NK-92 (cell line): ENCODE measurements at regions not wholly inside any gene's neighbourhood (a gene's known extent, or its start where the extent isn't known, plus 50 kb on each side); places are given as distances from the start of the nearest gene placed in this dataset.
"Not testable (repeated sequence)": the region's sequence is repeated elsewhere in the genome, so short reads cannot be mapped to it uniquely, and the experiment has no call there.

Source experiments
- DNase-seq: peaks from one replicate; lab custom pipeline; 2025; ENCODE audit not compliant: unreplicated experiment; lab: John Stamatoyannopoulos, UW

DNA sequence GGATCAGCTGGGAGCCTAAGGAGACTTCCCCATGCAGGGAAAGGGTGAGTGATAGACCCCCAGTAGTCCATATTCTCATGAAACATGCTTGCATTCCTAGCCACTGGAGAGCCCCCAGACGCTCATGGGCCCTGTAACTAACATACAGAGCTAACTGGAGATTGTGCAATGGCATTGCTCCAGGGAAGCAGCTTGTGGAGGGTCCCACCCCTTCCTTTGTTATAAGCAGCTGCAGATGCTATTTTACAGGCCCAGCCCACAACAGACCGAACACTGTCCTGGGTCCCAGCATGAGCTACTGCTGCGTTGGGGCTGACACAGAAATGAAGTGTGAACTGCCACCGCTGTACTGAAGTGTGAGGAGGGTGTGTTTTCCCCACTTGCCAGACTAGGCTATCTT is 1465.7 kb upstream of the DIAPH2 start:
- no peak for DNase-seq

DNA sequence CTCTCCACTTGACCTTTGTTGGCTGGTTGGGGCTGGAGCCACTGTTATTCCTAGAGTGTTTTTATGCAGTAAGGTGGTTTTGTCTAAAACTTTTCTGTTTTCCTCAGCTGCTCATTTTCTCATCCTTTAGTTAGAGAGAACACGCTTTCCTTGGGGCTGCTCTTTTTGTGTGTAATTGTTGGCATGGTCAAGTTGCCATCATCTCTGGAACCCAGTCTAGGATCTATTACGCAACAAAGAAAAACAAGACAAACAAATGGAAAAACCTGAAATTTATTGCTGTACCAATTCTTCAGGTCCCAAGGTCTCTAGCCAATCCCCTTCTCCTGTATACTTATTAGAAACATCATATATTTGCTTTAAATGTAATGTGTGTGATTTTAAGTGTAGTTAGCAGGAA is 1436.3 kb upstream of the DIAPH2 start:
- no peak for DNase-seq

DNA sequence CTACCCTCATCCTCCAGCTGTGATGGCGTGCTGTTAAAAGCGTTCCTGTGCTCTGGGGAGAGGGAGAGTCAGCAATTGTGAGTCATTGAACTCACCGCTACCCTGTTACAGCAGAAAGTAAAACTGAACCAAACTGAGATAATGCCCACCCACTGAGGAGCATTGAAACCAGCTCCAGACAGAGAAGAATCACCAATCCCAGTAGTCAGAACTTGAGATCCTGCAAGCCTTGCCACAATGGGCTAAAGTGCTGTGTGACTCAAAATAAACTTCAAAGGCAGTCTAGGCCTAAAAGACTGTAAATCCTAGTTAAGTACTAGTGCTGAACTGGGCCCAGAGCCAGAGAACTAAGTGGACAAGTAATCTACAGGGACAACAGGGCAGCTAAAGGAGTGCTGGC is 1394.2 kb upstream of the DIAPH2 start:
- DNase-seq, result no peak

DNA sequence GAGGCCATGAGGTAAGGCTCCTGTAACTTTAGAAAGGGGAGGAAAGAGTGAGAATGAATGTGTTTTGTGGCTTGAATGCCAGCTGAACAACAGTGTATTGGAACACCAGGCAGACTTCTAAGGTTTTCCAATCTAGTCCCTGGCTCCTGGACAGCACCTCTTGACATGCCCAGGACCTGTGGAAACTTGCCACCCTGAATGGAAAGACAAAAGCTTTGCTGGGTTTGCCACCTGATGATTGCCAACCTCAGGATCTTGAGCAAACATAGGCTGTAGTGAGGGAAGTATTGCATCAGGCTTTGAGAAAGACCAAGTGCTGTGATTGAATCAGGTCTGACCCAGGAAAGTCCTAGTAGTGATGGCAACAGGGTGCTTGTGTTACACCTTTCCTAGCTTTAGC is 1393.1 kb upstream of the DIAPH2 start:
- no peak for DNase-seq

DNA sequence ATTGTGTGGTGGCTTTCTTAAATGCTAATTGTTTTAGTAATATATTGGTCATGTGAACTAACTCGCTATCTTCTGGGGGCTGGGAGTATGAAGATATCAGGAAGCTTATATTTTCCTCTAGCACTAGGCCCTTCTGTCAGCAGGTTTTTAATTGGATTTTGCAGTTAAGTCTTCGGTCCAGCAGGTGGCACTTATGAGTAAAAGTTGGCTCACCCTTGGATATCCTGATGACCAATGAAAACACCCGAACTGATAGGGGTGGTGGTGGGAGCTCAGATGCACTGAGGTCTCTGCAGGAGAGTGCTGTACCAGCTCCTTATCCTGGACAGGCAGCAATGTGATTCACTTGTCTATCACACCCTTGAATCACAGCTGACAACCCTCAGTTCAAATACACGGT is 1365.8 kb upstream of the DIAPH2 start:
- no peak for DNase-seq

DNA sequence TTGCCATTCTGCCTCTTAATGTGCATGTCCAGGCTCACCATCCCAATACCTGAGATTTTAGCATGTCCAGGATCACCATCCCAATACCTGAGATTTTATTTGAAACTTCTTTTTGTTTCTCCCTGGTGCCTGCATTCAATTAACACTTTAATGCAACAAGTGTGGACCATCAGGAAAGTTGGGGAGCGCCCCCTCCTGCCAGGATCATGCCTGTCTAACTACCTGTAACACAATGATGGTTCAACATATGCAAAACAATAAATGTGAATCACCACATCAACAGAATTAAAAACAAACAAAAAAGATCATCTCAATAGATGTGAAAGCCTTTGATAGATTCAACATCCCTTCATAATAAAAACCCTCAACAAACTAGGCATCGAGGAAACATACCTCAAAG is 1359.5 kb upstream of the DIAPH2 start:
- no peak for DNase-seq

DNA sequence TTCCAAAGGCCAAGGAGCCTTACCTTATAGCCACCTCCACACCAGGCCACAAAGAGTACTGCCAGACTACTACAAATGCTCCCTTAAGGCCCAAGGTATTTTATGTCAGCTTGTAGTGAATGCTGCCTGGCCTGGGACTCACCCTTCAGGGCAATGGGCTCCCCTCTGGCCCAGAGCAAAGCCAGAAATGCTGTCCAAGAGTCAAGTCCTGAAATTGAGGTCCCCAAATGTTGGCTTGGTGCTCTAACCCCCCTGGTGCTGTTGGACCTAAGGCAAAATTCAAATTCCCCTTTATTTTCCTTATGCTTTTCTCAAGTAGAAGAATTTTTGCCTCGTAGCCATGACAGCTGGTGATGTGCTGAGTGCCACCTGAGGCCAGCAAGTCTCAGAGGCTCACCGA is 1354.3 kb upstream of the DIAPH2 start:
- DNase-seq, result no peak

DNA sequence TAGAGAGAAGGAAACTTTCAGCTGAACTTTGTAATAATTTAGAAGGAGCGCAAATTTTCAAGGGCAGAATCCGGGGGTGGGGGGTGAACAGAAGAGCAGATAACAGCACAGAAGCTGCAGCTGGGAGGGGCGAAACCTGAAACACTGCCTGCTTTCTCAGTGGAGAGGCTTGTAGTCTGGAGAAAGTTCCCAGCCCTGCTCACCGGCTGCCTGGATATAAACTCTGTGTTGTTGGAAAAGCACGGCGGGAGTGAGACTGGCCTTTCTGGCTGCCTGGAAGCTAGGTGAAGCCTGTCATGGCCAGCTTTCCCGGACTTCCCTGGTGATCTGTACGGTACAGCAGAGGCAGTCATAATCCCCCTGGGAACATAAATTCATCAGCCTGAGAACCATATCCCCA is 1352.1 kb upstream of the DIAPH2 start:
- no peak for DNase-seq

DNA sequence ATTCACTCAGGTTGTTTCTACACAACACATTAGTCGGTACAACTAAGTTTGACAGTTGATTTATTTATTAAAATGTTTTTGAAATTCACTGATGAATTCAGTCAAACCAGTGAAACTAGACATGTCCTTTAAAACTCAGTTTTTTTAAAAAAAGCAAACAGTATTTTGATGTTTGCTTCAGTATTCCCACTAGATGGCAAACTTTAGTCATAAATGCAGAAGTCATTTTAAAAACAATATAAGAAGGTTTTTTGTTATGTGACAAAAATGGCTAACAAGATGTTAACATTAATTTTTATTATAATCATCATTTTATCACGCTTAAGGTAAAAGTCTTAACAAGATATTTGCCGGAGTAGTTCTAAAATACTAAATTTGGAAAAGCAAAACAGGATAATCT is 1337.8 kb upstream of the DIAPH2 start:
- no peak for DNase-seq

DNA sequence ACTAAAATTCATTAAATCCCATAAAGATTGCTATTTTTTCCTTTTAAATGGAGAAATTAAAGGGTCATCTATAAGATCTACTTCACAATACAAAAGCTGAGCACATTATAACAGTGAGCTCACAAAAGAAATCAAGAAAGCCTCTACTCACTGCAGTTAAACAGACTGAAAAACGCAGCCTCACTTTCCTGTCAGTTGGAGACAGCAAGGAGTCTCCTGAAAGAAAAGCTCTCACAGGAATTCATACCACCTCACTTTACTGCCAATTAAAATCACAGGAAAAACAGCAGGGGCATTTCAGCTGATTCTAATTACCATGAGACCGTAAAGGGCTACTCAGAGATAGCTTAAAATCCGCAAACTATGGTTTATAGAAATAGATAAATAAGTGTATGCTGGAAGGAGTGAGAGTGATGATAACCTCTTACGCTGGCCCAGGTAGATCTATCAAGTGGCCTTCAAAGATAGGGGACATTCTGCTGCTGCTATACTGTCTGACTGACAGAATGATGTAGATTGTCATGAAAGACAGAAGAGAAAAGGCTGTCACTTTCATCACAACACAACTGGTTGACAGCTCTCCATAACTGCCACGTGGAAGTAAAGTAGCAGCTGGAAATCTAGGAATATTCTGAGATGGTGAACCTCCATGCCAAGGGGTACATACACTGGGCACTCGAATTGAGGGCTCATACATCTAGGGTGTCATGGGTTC is 1333.7 kb upstream of the DIAPH2 start:
- DNase-seq, result no peak

DNA sequence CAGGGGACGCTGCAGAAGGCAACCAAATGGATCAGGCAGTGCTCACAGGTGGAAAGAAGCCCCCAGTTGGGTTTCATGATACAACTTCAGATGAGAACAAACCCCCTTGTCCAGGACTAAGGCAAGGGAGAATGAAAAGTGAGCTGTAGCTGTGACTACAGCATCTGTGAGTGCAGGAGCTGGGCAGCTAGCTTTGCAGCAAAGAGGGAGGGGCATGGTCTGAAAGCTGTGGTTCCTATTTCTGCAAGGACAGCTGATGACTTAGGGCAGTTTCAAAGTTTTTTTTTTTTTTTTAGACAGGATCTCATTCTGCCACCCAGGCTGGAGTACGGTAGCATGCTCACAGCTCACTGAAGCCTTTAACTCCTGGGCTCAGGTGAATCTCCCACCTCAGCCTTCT is 1317.4 kb upstream of the DIAPH2 start:
- DNase-seq, result no peak

DNA sequence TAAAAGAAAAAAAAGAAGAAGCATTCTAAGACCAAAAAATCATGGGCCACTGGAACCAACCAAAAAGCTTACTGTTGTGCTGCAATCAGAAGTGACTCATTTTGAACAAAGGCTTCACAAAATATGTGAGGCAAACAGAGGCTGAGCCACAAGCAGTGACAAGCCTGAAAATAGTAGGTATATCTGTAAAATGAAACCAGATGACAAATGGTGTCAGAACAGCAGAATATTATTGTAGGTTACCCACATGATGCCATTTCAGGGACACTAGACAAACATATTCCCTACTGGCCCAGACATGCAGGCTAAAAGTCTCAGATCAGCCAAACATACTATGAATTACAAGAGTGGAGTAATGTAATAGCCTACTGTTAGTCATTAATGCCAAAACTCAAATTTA is 1301.8 kb upstream of the DIAPH2 start:
- DNase-seq, result no peak

DNA sequence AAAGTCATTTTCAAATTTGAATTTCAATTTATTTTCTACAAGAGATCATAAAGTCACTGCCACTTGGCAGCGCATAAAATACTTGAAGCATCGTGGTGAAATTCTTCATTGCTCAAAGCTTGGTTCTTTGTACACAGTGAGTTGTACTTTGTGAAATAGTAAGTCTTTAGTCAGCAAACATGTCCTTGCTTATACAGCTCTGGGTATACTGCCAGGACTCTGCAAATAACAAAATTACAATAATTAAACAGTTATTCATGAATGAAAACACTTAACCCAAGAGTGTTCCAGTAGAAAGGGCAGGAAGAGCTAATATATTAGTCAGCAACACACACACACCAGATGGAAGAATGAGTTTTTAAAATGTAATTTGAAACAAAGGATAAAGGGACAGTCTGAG is 1300.9 kb upstream of the DIAPH2 start:
- DNase-seq, result no peak

DNA sequence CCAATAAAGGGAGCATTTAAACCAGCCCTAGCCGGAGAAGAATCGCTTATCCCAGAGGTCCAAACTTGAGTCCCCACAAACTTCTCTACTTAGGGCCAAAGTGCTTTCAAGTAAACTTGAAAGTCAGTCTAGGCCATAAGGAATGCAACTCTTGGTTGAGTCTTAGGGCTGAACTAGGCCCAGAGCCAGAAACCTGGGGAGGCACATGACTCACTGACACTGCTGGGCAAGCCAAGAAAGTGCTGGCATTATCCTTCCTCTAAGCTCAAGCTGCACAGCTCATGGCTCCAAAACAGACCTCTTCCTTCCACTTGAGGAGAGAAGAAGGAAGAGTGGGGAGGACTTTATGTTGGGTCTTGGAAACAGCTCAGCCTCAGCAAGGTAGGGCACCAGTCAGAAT is 1257.3 kb upstream of the DIAPH2 start:
- no peak for DNase-seq

DNA sequence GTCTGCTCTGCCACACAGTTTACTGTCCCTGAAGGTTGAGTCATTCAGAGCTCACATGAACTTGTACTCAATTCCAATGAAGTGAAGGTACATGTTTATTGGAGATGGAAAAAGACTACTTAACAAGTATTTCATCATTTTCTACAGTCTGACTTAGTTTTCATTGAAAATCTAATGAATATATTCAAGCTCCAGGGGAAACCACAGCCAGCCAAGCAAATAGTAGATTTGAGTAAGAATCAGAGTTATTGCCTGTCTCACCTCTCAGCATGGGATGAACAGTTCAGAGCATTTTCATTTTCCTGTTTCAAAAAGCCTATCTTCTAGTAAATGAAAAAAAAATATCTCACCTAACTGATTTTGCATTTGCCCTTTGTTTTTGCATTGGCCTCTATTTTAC is 1249.4 kb upstream of the DIAPH2 start:
- DNase-seq, result no peak

DNA sequence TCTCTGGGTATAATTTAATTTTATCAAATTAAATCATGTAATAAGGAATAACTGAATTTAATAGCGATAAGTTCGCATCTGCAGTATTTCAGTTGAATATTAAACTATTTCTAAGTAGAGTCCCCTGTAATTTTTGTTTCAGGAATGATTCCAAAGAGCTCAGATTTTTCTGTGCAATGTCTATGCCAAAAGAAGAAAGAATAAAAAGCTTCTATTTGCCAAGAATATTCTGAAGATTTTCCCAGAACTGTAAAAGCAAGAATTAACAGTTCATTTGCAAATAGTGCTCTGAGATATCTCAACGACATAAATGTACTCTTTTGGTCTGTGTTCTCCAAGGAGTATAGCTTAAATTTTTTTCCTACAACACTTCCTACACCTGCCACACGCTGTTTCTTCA is 1242.8 kb upstream of the DIAPH2 start:
- DNase-seq, result no peak

DNA sequence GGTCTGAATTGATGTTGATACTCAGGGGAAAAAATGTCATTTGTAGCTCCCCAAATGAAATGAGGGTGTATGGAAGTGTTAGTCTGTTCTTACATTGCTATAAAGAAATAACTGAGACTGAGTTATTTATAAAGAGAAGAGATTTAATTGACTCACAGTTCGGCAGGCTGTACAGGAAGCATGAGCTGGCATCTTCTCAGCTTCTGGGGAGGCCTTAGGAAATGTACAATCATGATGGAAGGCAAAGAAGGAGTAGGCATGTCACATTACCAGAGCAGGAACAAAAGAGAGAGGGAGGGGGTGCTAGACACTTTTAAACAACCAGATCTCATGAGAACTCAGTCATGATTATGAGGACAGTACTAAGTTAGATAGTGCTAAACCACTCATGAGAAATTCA is 1199.9 kb upstream of the DIAPH2 start:
- DNase-seq, result no peak

DNA sequence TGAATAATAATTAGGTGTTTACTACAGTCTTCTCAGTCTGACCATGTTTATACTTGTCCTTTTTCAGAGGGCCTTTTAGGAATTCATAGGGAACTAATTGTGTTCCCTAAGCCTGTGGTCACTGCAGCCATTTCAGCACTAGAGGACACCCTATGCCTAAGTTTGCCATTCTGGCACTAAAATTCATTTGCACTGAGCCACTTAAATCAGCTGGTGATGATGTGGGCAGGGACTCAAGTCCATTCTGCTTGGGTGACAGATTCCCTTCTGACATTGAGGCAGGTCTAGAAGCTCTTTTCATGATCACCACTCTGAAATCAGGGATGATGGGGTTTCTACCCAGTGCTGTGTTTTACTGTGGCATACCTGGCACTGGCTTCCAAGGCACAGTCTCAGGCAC is 1178.9 kb upstream of the DIAPH2 start:
- DNase-seq, result no peak

DNA sequence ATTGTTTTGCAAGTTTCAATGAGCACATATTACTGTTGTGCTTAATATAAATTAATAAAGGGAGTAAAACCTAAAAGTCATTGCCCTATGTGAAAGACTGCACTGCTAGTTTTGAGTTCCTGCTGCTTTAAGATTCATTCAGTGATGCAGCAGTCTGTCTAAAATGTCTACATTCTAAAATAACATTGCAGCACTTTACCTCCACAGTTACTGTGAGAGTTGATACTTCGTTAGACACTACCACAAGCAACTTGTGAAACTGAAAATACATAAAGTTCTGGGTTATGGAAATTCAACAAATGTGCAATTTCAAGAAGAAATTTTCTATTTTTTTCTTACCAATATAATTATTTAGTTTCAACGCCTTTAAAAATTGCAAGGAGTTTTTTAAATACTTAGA is 1175.2 kb upstream of the DIAPH2 start:
- DNase-seq, result no peak

DNA sequence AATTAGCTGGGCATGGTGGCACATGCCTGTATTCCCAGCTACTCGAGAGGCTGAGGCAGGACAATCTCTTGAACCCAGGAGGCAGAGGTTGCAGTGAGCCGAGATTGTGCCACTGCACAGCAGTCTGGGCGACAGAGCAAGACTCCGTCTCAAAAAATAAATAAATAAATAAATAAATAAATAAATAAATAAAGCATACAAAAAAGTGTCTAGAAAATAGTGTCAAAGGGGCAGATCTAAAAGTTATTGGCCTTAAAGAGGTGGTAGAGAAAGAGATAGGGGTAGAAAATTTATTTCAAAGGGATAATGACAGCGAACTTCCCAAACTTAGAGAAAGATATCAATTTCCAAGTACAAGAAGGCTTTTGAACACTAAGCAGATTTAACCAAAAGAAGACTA is 1160.6 kb upstream of the DIAPH2 start:
- DNase-seq, result not testable (repeated sequence)

DNA sequence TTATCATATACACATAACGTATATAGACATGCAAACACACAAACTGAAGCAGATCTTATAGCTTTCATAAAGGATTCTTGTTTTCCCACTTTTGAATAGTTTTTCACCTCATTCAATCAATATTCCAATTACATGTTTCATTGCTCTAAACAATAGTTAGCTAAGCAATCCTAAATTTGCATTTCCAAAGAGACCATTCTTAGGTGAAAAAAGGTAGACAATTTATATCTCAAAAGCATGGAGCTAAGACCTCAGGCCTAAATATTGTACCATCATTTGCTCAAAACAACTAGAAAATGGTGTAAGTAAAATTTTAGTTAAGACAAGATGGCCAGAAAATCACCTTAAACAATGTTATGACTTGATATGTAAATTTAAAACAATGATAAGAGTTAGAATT is 1148.5 kb upstream of the DIAPH2 start:
- no peak for DNase-seq

DNA sequence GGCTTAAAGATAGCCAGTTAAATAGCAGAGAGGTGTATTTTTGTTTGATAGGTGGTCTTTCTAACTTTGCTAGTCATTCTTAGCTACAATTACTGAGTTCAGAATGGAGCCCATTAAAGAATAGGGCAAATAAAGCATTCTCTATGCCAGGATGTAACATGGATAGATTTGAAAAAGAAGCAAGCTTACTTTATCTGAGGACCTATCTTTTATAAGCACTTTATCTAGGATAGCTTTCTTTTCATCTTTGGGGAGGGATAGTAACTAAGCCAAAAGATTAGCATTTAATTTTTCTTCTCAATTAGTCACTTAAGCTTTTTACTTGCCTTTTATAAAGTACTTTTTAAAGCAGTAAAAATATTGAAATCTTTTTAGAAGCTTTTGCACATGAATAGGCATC is 1148.0 kb upstream of the DIAPH2 start:
- no peak for DNase-seq

DNA sequence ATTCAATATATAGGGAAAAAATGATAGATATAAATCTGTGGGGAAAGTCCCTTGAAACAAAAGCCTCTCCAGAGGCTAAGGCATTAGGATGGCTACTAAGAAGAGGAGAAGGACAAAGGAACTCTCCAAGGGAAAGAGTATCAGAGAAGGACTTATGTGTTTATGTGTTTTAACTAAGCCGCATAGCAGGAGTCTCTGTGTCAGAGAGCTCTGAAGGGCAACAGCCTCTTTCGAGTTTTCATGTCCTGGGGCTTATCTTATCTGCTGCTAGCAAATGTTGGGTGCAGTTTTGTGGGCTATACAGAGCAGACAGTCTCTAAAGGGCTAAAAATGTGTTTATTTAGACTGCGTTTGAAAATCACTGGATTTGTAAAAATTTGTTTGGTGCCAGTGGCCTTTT is 1145.6 kb upstream of the DIAPH2 start:
- DNase-seq, result no peak

DNA sequence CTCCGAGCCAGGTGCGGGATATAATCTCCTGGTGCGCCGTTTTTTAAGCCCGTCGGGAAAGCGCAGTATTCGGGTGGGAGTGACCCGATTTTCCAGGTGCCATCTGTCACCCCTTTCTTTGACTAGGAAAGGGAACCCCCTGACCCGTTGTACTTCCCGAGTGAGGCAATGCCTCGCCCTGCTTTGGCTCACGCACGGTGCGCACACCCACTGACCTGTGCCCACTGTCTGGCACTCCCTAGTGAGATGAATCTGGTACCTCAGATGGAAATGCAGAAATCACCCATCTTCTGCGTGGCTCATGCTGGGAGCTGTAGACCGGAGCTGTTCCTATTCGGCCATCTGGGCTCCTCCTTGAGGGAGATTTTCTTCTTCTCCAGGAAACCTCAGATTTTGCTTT is 1135.1 kb upstream of the DIAPH2 start:
- not testable (repeated sequence) for DNase-seq
